WTC11 (cell line): ENCODE measurements at regions not wholly inside any gene's neighbourhood (a gene's known extent, or its start where the extent isn't known, plus 50 kb on each side); places are given as distances from the start of the nearest gene placed in this dataset.
A peak's percentile ranks its signal among the peaks of the same experiment; 100 is the strongest.

Source experiments
- ATAC-seq: fragments of 200-7000 bp; cut with Tn5 transposase; 2 replicates; pipeline ENCODE4 v1.10.0; 2021; ENCODE audit warnings: mild to moderate bottlenecking, moderate library complexity
- CTCF ChIA-PET: fragments of 300-600 bp; sonication (Branson Sonifier 250); formaldehyde crosslinking; loops from one replicate; lab custom pipeline; 2021; ENCODE audit warnings: antibody characterized with exemption; lab: Charles Lee
- POLR2A ChIA-PET: fragments of 350-600 bp; sonication (Branson Sonifier 250); formaldehyde crosslinking; loops from one replicate; lab custom pipeline; 2021; ENCODE audit warnings: antibody characterized with exemption; lab: Charles Lee
- DNase-seq: peaks from one replicate; pipeline ENCODE4 v3.0.0; 2021; ENCODE audit warnings: low spot score
- H3K27ac Mint-ChIP-seq: 2 replicates; pipeline ENCODE4 v1.8.0; 2021; ENCODE audit warnings: mixed read lengths
- H3K27me3 Mint-ChIP-seq: 2 replicates; pipeline ENCODE4 v1.8.0; 2021; ENCODE audit warnings: low read depth, mild to moderate bottlenecking, moderate library complexity, mixed read lengths
- H3K36me3 Mint-ChIP-seq: 2 replicates; pipeline ENCODE4 v1.8.0; 2021; ENCODE audit warnings: mixed read lengths
- H3K4me1 Mint-ChIP-seq: 2 replicates; pipeline ENCODE4 v1.8.0; 2022; ENCODE audit warnings: mixed read lengths
- H3K4me3 Mint-ChIP-seq: 2 replicates; pipeline ENCODE4 v1.8.0; 2021; ENCODE audit warnings: mild to moderate bottlenecking, moderate library complexity, mixed read lengths
- H3K9me3 Mint-ChIP-seq: 2 replicates; pipeline ENCODE4 v1.8.0; 2021; ENCODE audit warnings: mixed read lengths
- ELF4 ChIP-seq: sonication (generic); formaldehyde crosslinking; IDR thresholded peaks from 2 replicates; pipeline ENCODE4 v1.8.1; 2022; ENCODE audit warnings: low read depth, mild to moderate bottlenecking, moderate library complexity, missing genetic modification reagents
- ESRRA ChIP-seq: sonication (generic); formaldehyde crosslinking; IDR thresholded peaks from 2 replicates; pipeline ENCODE4 v1.8.1; 2022; ENCODE audit warnings: mild to moderate bottlenecking, missing genetic modification reagents, borderline replicate concordance
- FOXJ3 ChIP-seq: sonication (generic); formaldehyde crosslinking; IDR thresholded peaks from 2 replicates; pipeline ENCODE4 v1.9.0; 2021; ENCODE audit warnings: missing genetic modification reagents, mild to moderate bottlenecking, borderline replicate concordance
- GTF2I ChIP-seq: fragments of 250-450 bp; sonication (Bioruptor Pico); conservative IDR thresholded peaks from 2 replicates; pipeline ENCODE4 v1.4.0; 2021; ENCODE audit warnings: mild to moderate bottlenecking
- HMGA2 ChIP-seq: fragments of 250-450 bp; sonication (Bioruptor Pico); IDR thresholded peaks from 2 replicates; pipeline ENCODE4 v1.4.0; 2021; ENCODE audit warnings: mild to moderate bottlenecking, moderate library complexity
- IRF2 ChIP-seq: sonication (generic); formaldehyde crosslinking; IDR thresholded peaks from 2 replicates; pipeline ENCODE4 v1.8.0; 2022; ENCODE audit warnings: low read depth, missing genetic modification reagents, borderline replicate concordance
- JAZF1 ChIP-seq: fragments of 250-450 bp; sonication (Bioruptor Pico); IDR thresholded peaks from 2 replicates; pipeline ENCODE4 v1.9.0; 2021; ENCODE audit warnings: moderate library complexity, mild to moderate bottlenecking, inconsistent platforms
- NFYB ChIP-seq: sonication (generic); formaldehyde crosslinking; conservative IDR thresholded peaks from 2 replicates; pipeline ENCODE4 v1.8.0; 2022; ENCODE audit warnings: low read depth, missing genetic modification reagents
- NR1H2 ChIP-seq: sonication (generic); formaldehyde crosslinking; IDR thresholded peaks from 2 replicates; pipeline ENCODE4 v1.9.0; 2021; ENCODE audit warnings: mild to moderate bottlenecking, moderate library complexity, missing genetic modification reagents
- PRRX2 ChIP-seq: fragments of 250-450 bp; sonication (Bioruptor Pico); IDR thresholded peaks from 2 replicates; pipeline ENCODE4 v1.8.0; 2021; ENCODE audit warnings: mild to moderate bottlenecking
- RELA ChIP-seq: sonication (generic); formaldehyde crosslinking; IDR thresholded peaks from 2 replicates; pipeline ENCODE4 v1.8.1; 2022; ENCODE audit warnings: missing genetic modification reagents, mild to moderate bottlenecking, borderline replicate concordance
- SMAD3 ChIP-seq: sonication (generic); formaldehyde crosslinking; IDR thresholded peaks from 2 replicates; pipeline ENCODE4 v1.8.0; 2022; ENCODE audit warnings: missing genetic modification reagents, mild to moderate bottlenecking, borderline replicate concordance
- ZNF138 ChIP-seq: sonication (generic); formaldehyde crosslinking; conservative IDR thresholded peaks from 2 replicates; pipeline ENCODE4 v1.8.1; 2022; ENCODE audit warnings: mild to moderate bottlenecking, moderate library complexity, missing genetic modification reagents
- TF ChIP-seq, protein P1 (sequence below): fragments of 250-450 bp; sonication (Bioruptor Pico); IDR thresholded peaks from 2 replicates; pipeline ENCODE4 v1.9.0; 2021; ENCODE audit warnings: moderate library complexity, mild to moderate bottlenecking, inconsistent platforms, borderline replicate concordance
- TF ChIP-seq, protein P2 (sequence below): sonication (generic); formaldehyde crosslinking; IDR thresholded peaks from 2 replicates; pipeline ENCODE4 v1.8.0; 2022; ENCODE audit warnings: missing genetic modification reagents
- TF ChIP-seq, protein P3 (sequence below): sonication (generic); formaldehyde crosslinking; IDR thresholded peaks from 2 replicates; pipeline ENCODE4 v1.8.1; 2022; ENCODE audit warnings: mild to moderate bottlenecking, missing genetic modification reagents, moderate library complexity, borderline replicate concordance
- TF ChIP-seq, protein P4 (sequence below): sonication (generic); formaldehyde crosslinking; IDR thresholded peaks from 2 replicates; pipeline ENCODE4 v1.8.1; 2023; ENCODE audit warnings: mild to moderate bottlenecking, missing genetic modification reagents, borderline replicate concordance
- TF ChIP-seq, protein P5 (sequence below): sonication (generic); formaldehyde crosslinking; conservative IDR thresholded peaks from 2 replicates; pipeline ENCODE4 v1.8.1; 2022; ENCODE audit warnings: mild to moderate bottlenecking, missing genetic modification reagents

DNA sequence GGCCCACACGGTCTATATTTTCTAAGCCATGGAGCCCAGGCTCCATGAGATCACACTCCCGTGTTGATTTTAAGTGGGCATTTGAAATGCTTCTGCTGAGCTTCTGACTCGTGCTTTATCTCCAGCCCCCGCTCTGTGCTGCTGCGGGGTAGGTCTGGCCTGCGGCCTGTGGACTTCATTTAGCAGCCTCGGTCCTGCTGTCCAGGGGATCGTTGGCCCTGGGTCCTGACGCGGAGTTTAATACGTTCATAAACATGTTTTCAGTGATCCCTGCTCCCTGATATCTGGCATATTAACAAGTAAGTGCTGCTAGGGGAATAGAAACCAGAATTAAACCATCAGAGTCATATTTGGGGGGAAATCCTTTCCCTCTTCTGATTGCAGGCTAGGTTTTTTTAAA, 540.3 kb upstream of the MGMT start (continued):
- TF ChIP-seq HMGA2 (CRISPR knock-in tag) (no peak), SMAD3 (no peak), IRF2 (no peak)

DNA sequence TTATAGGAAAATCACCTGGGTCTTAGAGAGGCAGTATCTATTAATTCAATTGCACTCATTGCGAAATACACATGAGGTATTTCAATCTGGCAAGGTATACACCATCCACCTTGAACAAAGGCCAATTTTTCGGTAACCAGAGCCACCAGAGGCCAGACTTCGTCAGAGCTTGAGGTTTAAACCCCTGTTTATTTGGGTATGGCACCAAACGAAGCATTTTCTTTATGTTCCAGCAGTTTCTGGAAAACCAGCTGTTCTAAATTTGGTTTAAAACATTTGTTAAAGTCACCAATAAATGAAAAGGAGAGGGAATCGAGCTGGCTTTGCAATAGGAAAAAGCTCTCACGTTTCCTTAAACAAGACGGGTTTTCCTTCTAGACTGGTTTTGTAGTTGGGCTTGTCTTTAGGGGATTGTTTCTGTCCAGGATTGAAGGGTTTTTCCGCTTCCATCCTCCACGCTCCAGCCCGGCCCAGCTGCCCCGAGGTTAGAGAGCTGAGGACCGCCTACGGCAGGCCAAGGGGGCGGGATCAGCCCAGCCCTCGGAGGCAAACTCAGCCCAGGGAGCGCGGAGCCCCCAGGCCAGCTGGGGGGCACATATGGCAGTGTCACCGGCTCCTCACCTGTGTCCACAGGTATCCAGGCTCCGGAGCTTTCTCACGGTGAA, 539.4 kb upstream of the MGMT start:
- TF ChIP-seq GTF2I (CRISPR knock-in tag) (no peak), RELA (CRISPR knock-in tag) (no peak), ESRRA (CRISPR knock-in tag) (no peak), ELF4 (CRISPR knock-in tag) (no peak), NR1H2 (CRISPR knock-in tag) (no peak), NFYB (CRISPR knock-in tag) (no peak), JAZF1 (no peak), ZNF138 (CRISPR knock-in tag) (no peak), PRRX2 (CRISPR knock-in tag) (no peak), FOXJ3 (CRISPR knock-in tag) (no peak)
- TF ChIP-seq, protein P1, sequence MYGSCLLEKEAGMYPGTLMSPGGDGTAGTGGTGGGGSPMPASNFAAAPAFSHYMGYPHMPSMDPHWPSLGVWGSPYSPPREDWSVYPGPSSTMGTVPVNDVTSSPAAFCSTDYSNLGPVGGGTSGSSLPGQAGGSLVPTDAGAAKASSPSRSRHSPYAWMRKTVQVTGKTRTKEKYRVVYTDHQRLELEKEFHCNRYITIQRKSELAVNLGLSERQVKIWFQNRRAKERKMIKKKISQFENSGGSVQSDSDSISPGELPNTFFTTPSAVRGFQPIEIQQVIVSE (CRISPR knock-in tag) = no peak
- TF ChIP-seq, protein P2, sequence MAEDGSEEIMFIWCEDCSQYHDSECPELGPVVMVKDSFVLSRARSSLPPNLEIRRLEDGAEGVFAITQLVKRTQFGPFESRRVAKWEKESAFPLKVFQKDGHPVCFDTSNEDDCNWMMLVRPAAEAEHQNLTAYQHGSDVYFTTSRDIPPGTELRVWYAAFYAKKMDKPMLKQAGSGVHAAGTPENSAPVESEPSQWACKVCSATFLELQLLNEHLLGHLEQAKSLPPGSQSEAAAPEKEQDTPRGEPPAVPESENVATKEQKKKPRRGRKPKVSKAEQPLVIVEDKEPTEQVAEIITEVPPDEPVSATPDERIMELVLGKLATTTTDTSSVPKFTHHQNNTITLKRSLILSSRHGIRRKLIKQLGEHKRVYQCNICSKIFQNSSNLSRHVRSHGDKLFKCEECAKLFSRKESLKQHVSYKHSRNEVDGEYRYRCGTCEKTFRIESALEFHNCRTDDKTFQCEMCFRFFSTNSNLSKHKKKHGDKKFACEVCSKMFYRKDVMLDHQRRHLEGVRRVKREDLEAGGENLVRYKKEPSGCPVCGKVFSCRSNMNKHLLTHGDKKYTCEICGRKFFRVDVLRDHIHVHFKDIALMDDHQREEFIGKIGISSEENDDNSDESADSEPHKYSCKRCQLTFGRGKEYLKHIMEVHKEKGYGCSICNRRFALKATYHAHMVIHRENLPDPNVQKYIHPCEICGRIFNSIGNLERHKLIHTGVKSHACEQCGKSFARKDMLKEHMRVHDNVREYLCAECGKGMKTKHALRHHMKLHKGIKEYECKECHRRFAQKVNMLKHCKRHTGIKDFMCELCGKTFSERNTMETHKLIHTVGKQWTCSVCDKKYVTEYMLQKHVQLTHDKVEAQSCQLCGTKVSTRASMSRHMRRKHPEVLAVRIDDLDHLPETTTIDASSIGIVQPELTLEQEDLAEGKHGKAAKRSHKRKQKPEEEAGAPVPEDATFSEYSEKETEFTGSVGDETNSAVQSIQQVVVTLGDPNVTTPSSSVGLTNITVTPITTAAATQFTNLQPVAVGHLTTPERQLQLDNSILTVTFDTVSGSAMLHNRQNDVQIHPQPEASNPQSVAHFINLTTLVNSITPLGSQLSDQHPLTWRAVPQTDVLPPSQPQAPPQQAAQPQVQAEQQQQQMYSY = no peak
- TF ChIP-seq, protein P3, sequence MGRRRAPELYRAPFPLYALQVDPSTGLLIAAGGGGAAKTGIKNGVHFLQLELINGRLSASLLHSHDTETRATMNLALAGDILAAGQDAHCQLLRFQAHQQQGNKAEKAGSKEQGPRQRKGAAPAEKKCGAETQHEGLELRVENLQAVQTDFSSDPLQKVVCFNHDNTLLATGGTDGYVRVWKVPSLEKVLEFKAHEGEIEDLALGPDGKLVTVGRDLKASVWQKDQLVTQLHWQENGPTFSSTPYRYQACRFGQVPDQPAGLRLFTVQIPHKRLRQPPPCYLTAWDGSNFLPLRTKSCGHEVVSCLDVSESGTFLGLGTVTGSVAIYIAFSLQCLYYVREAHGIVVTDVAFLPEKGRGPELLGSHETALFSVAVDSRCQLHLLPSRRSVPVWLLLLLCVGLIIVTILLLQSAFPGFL (CRISPR knock-in tag) = no peak
- TF ChIP-seq, protein P4, sequence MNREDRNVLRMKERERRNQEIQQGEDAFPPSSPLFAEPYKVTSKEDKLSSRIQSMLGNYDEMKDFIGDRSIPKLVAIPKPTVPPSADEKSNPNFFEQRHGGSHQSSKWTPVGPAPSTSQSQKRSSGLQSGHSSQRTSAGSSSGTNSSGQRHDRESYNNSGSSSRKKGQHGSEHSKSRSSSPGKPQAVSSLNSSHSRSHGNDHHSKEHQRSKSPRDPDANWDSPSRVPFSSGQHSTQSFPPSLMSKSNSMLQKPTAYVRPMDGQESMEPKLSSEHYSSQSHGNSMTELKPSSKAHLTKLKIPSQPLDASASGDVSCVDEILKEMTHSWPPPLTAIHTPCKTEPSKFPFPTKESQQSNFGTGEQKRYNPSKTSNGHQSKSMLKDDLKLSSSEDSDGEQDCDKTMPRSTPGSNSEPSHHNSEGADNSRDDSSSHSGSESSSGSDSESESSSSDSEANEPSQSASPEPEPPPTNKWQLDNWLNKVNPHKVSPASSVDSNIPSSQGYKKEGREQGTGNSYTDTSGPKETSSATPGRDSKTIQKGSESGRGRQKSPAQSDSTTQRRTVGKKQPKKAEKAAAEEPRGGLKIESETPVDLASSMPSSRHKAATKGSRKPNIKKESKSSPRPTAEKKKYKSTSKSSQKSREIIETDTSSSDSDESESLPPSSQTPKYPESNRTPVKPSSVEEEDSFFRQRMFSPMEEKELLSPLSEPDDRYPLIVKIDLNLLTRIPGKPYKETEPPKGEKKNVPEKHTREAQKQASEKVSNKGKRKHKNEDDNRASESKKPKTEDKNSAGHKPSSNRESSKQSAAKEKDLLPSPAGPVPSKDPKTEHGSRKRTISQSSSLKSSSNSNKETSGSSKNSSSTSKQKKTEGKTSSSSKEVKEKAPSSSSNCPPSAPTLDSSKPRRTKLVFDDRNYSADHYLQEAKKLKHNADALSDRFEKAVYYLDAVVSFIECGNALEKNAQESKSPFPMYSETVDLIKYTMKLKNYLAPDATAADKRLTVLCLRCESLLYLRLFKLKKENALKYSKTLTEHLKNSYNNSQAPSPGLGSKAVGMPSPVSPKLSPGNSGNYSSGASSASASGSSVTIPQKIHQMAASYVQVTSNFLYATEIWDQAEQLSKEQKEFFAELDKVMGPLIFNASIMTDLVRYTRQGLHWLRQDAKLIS (CRISPR knock-in tag) = no peak
- TF ChIP-seq, protein P5, sequence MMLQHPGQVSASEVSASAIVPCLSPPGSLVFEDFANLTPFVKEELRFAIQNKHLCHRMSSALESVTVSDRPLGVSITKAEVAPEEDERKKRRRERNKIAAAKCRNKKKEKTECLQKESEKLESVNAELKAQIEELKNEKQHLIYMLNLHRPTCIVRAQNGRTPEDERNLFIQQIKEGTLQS (CRISPR knock-in tag) = no peak
- Mint-ChIP-seq H3K27ac (no peak overlapping the region), H3K36me3 (no peaks in the 10 kb centered on the region), H3K4me3 (no peak overlapping the region), H3K9me3 (no peaks in the 10 kb centered on the region), H3K27me3 (no peaks in the 10 kb centered on the region), H3K4me1 (peaks cover 10% of the 10 kb centered on the region)
- ATAC-seq = no peak; the same call in 1 of the 2 replicates
- ChIA-PET POLR2A (no interaction called here), CTCF (interaction anchor here (1.2 to 1.3 kb wide), 2 partner anchors 19 to 660 kb away, joined by 3 read pairs; no protein-coding TSS in a partner anchor)
- DNase-seq = peak; percentile 29
